ENCODE measurements at regions not wholly inside any gene's neighbourhood (a gene's known extent, or its start where the extent isn't known, plus 50 kb on each side); places are given as distances from the start of the nearest gene placed in this dataset.

DNA sequence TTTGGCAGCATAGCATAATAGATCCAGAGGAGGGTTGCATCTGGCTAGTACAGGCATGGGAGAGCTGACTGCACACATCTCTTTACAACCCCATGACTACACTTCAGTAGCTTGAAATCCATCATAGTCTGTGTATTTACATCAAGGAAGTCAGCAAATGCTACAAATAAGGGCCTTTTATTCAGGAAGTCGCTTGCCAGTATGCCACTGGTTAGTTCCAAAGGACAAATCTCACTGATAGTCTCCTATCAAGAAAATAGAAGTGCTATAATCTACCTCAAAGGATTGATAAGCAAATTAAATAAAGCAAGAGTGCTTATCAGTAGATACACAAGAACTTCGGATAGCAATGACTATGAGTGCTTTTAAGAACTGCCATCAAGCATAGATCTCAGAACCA lies 112.7 kb downstream of the KLF12 start:
- no peaks in the 10 kb centered on the region for H3K9me3 ChIP-seq (ENCODE audit: control insufficient read depth in 1 of 2, insufficient read depth in 1 of 2, low read length in 2 of 2)
- H3K4me3 ChIP-seq (ENCODE audit: low read length) = no peak overlapping the region
- intact Hi-C loops (cut with DNase I, micrococcal nuclease) = loop anchor here in 1 of 2 experiments (5.0 kb wide), 1 partner anchor 34 kb away; no protein-coding TSS in a partner anchor
- CTCF ChIA-PET = no interaction called here
- Mint-ChIP-seq H3K9me3 (peaks cover 4% of the 10 kb centered on the region), H3K36me3 (ENCODE audit: low read depth) (peaks cover 48% of the 10 kb centered on the region), H3K4me1 (ENCODE audit: low read depth) (peaks cover 86% of the 10 kb centered on the region), H3K27me3 (no peaks in the 10 kb centered on the region), H3K27ac (peak overlapping the region; percentile 16), H3K4me3 (no peak overlapping the region)
- DNase-seq (no peak), ATAC-seq (ENCODE audit: poor library complexity) (no peak)
- peaks cover 12% of the 10 kb centered on the region for H3K4me1 ChIP-seq (ENCODE audit: insufficient read depth, low read length)
- no peak overlapping the region for H3K27ac ChIP-seq (ENCODE audit: low read depth in 1 of 2, low read length in 2 of 2)
- TF ChIP-seq, protein P1, sequence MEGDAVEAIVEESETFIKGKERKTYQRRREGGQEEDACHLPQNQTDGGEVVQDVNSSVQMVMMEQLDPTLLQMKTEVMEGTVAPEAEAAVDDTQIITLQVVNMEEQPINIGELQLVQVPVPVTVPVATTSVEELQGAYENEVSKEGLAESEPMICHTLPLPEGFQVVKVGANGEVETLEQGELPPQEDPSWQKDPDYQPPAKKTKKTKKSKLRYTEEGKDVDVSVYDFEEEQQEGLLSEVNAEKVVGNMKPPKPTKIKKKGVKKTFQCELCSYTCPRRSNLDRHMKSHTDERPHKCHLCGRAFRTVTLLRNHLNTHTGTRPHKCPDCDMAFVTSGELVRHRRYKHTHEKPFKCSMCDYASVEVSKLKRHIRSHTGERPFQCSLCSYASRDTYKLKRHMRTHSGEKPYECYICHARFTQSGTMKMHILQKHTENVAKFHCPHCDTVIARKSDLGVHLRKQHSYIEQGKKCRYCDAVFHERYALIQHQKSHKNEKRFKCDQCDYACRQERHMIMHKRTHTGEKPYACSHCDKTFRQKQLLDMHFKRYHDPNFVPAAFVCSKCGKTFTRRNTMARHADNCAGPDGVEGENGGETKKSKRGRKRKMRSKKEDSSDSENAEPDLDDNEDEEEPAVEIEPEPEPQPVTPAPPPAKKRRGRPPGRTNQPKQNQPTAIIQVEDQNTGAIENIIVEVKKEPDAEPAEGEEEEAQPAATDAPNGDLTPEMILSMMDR (IDR thresholded peaks at IDR 0.05) = no peak
- no peaks in the 10 kb centered on the region for H3K27me3 ChIP-seq (ENCODE audit: control insufficient read depth in 1 of 2, insufficient read depth in 2 of 2, low read length in 2 of 2)
- peaks cover 18% of the 10 kb centered on the region for H3K36me3 ChIP-seq (ENCODE audit: insufficient read depth, low read length)
- POLR2A ChIA-PET = no interaction called here

DNA sequence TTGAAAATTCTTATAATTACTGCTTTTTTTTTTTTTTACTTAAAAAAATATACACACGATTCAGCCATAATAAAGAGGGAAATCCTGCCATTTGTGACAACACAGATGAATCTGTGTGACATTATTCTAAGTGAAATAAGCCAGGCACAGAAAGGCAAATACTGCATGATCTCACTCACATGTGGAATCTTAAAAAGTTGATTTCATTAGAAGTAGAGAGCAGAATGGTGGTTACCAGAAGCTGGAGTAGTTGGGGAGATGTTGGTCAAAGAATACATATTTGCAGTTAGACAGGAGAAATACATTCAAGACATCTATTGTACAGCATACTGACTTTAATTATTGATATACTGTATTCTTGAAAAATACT lies 116.2 kb downstream of the KLF12 start:
- Histone ChIP-seq H3K9me3 (ENCODE audit: control insufficient read depth in 1 of 2, insufficient read depth in 1 of 2, low read length in 2 of 2) (no peaks in the 10 kb centered on the region), H3K4me1 (ENCODE audit: insufficient read depth, low read length) (peaks cover 14% of the 10 kb centered on the region), H3K27me3 (ENCODE audit: control insufficient read depth in 1 of 2, insufficient read depth in 2 of 2, low read length in 2 of 2) (no peaks in the 10 kb centered on the region), H3K36me3 (ENCODE audit: insufficient read depth, low read length) (peaks cover 12% of the 10 kb centered on the region), H3K27ac (ENCODE audit: low read depth in 1 of 2, low read length in 2 of 2) (no peak overlapping the region), H3K4me3 (ENCODE audit: low read length) (no peak overlapping the region)
- ChIA-PET CTCF (no interaction called here), POLR2A (interaction anchor here (2.4 kb wide), 1 partner anchor 9 kb away, joined by 6 read pairs; no protein-coding TSS in a partner anchor)
- intact Hi-C loops (cut with DNase I, micrococcal nuclease) = no loop called here
- no peak overlapping the region for H3K4me3 Mint-ChIP-seq
- TF ChIP-seq, protein P1 (IDR thresholded peaks at IDR 0.05) = no peak
- no peaks in the 10 kb centered on the region for H3K27me3 Mint-ChIP-seq
- H3K27ac Mint-ChIP-seq = peak overlapping the region; percentile 56
- H3K36me3 Mint-ChIP-seq (ENCODE audit: low read depth) = peaks cover 41% of the 10 kb centered on the region
- H3K4me1 Mint-ChIP-seq (ENCODE audit: low read depth) = peaks cover 91% of the 10 kb centered on the region
- peaks cover 4% of the 10 kb centered on the region for H3K9me3 Mint-ChIP-seq
- DNase-seq = no peak
- no peak for ATAC-seq (ENCODE audit: poor library complexity)

DNA sequence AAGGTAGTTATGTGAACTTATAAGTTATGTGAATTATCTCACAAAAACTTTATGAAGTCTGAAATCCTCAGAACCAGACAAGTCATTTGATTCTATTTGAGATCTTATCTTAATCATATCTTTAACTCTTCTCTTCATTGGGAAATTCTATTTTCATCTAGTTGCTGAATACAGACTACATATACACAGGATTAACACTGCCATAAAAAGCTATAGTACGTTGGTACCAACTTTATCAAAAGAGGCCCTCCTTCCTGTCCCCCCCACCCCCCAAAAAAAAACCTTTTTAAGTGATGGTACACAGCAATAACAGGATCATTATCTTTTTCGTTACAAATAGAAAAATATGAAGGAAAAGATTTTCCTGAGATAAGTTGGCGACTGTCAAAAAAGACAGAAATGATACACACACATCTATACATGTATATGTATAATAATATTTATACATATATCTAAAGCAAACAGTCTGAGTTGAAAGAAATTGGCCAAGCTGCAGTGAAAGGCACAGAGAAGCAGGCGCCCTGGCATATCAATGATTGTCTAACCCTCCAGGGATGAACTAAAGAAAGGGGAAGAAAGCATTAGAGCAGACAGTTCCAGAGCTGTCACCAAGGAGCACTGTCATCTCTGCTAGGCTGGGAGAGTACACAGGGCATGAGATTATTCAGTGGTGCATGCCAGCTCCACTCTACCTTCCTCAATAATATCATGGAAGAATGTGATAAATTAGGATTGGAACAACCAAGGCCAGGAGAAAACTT lies 116.7 kb downstream of the KLF12 start:
- Mint-ChIP-seq H3K36me3 (ENCODE audit: low read depth) (peaks cover 40% of the 10 kb centered on the region), H3K27ac (peak overlapping the region; percentile 56), H3K4me1 (ENCODE audit: low read depth) (peaks cover 92% of the 10 kb centered on the region), H3K27me3 (no peaks in the 10 kb centered on the region), H3K4me3 (no peak overlapping the region), H3K9me3 (peaks cover 4% of the 10 kb centered on the region)
- H3K27ac ChIP-seq (ENCODE audit: low read depth in 1 of 2, low read length in 2 of 2) = no peak overlapping the region
- TF ChIP-seq, protein P1 (IDR thresholded peaks at IDR 0.05) = no peak
- H3K4me3 ChIP-seq (ENCODE audit: low read length) = no peak overlapping the region
- peaks cover 17% of the 10 kb centered on the region for H3K4me1 ChIP-seq (ENCODE audit: insufficient read depth, low read length)
- CTCF ChIA-PET = no interaction called here
- peaks cover 6% of the 10 kb centered on the region for H3K36me3 ChIP-seq (ENCODE audit: insufficient read depth, low read length)
- ATAC-seq (ENCODE audit: poor library complexity) (peak; percentile 73), DNase-seq (peak in 2 of 14 experiments; percentile 18 to 25)
- H3K27me3 ChIP-seq (ENCODE audit: control insufficient read depth in 1 of 2, insufficient read depth in 2 of 2, low read length in 2 of 2) = no peaks in the 10 kb centered on the region
- H3K9me3 ChIP-seq (ENCODE audit: control insufficient read depth in 1 of 2, insufficient read depth in 1 of 2, low read length in 2 of 2) = no peaks in the 10 kb centered on the region
- POLR2A ChIA-PET = interaction anchor here (0.5 to 2.4 kb wide), 3 partner anchors 9 to 1207 kb away, joined by 3 to 6 read pairs (median 5); no protein-coding TSS in a partner anchor
- intact Hi-C loops (cut with DNase I, micrococcal nuclease) = loop anchor here in 1 of 2 experiments (1.0 kb wide), 1 partner anchor 9 kb away; no protein-coding TSS in a partner anchor
